ENCODE measurements at regions not wholly inside any gene's neighbourhood (a gene's known extent, or its start where the extent isn't known, plus 50 kb on each side); places are given as distances from the start of the nearest gene placed in this dataset.

GRCh38 chr22:48520884-48521588 lies 1306.6 kb downstream of the BRD1 start:
- Histone ChIP-seq H3K4me1 (ENCODE audit: control insufficient read depth in 2 of 2, insufficient read depth in 2 of 2, low read length in 2 of 2) (no peaks in the 10 kb centered on the region), H3K27me3 (ENCODE audit: control insufficient read depth in 2 of 2, insufficient read depth in 2 of 2, low read length in 2 of 2) (no peaks in the 10 kb centered on the region), H3K9ac (ENCODE audit: low read depth in 1 of 2, low read length in 2 of 2) (no peak overlapping the region), H3K9me3 (ENCODE audit: control insufficient read depth in 2 of 2, low read length in 2 of 2) (no peaks in the 10 kb centered on the region), H3K4me3 (ENCODE audit: low read length in 2 of 2) (no peak overlapping the region), H3K36me3 (ENCODE audit: control insufficient read depth in 2 of 2, insufficient read depth in 2 of 2, low read length in 2 of 2) (no peaks in the 10 kb centered on the region), H3K27ac (ENCODE audit: low read depth in 2 of 2, low read length in 2 of 2) (no peak overlapping the region)

- Histone ChIP-seq H3K27ac (ENCODE audit: low read depth in 2 of 2, low read length in 2 of 2) (no peak overlapping the region), H3K9me3 (ENCODE audit: control insufficient read depth in 2 of 2, low read length in 2 of 2) (no peaks in the 10 kb centered on the region), H3K4me1 (ENCODE audit: control insufficient read depth in 2 of 2, insufficient read depth in 2 of 2, low read length in 2 of 2) (no peaks in the 10 kb centered on the region), H3K27me3 (ENCODE audit: control insufficient read depth in 2 of 2, insufficient read depth in 2 of 2, low read length in 2 of 2) (no peaks in the 10 kb centered on the region), H3K4me3 (ENCODE audit: low read length in 2 of 2) (no peak overlapping the region), H3K9ac (ENCODE audit: low read depth in 1 of 2, low read length in 2 of 2) (no peak overlapping the region), H3K36me3 (ENCODE audit: control insufficient read depth in 2 of 2, insufficient read depth in 2 of 2, low read length in 2 of 2) (no peaks in the 10 kb centered on the region)
Observed at GRCh38 chr22:48520207-48520606, 1307.5 kb downstream of the BRD1 start.

DNA sequence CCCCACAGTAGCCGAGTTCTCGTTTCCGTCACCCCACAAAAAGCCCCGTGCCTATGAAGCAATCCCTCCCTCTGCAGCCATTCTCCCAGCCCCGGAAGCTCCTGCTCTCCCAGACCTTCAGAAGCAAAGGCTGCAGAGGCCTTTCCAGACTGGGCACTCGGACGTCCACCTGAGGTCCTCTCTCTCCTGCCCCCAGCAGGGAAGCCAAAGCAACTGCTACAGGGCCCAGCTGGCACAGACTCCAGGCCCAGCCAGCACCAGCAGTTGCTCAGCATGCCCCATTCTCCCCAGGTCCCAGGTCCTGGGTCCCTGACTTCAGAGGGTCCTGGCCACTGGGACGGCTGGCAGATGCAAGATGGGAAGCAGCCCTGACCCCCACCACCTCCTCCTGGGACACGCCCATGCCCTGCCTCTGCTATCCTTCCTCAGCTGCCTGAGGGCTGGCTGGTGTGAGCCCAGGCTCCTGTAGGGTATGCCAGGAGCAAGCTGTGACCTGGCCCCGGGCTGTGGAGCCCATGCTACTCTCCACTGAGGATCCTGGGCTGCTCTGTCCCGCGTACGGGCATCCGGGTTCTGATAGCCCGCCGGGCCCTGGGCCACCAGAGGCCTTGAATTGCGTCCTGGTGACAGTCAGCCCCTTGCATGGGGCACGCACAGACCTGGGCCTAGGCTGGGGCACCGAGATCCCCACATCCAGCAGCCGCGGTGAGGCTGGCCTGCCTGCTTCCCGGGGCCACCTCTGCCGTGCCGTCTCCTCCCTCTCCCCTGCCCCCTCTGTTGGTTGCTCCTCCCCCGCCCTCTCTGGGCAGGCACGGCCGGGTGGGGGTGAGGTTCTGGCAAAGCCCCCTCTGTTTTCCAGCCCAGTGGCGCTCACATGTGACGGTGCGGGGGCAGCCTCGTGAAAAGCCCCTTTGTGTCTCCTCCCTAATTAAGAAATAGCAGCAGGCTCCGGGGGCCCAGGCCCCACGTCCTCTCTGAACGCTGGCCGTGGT lies 1310.3 kb downstream of the BRD1 start:
- Histone ChIP-seq H3K9ac (ENCODE audit: low read depth in 1 of 2, low read length in 2 of 2) (no peak overlapping the region), H3K9me3 (ENCODE audit: control insufficient read depth in 2 of 2, low read length in 2 of 2) (no peaks in the 10 kb centered on the region), H3K4me1 (ENCODE audit: control insufficient read depth in 2 of 2, insufficient read depth in 2 of 2, low read length in 2 of 2) (no peaks in the 10 kb centered on the region), H3K27me3 (ENCODE audit: control insufficient read depth in 2 of 2, insufficient read depth in 2 of 2, low read length in 2 of 2) (no peaks in the 10 kb centered on the region), H3K4me3 (ENCODE audit: low read length in 2 of 2) (no peak overlapping the region), H3K27ac (ENCODE audit: low read depth in 2 of 2, low read length in 2 of 2) (no peak overlapping the region), H3K36me3 (ENCODE audit: control insufficient read depth in 2 of 2, insufficient read depth in 2 of 2, low read length in 2 of 2) (no peaks in the 10 kb centered on the region)

GRCh38 chr22:48516571-48516970 lies 1311.1 kb downstream of the BRD1 start:
- Histone ChIP-seq H3K27ac (ENCODE audit: low read depth in 2 of 2, low read length in 2 of 2) (no peak overlapping the region), H3K4me3 (ENCODE audit: low read length in 2 of 2) (no peak overlapping the region), H3K27me3 (ENCODE audit: control insufficient read depth in 2 of 2, insufficient read depth in 2 of 2, low read length in 2 of 2) (no peaks in the 10 kb centered on the region), H3K4me1 (ENCODE audit: control insufficient read depth in 2 of 2, insufficient read depth in 2 of 2, low read length in 2 of 2) (no peaks in the 10 kb centered on the region), H3K36me3 (ENCODE audit: control insufficient read depth in 2 of 2, insufficient read depth in 2 of 2, low read length in 2 of 2) (no peaks in the 10 kb centered on the region), H3K9ac (ENCODE audit: low read depth in 1 of 2, low read length in 2 of 2) (no peak overlapping the region), H3K9me3 (ENCODE audit: control insufficient read depth in 2 of 2, low read length in 2 of 2) (no peaks in the 10 kb centered on the region)

GRCh38 chr22:48515571-48516200 lies 1312.0 kb downstream of the BRD1 start:
- H3K4me3 ChIP-seq (ENCODE audit: low read length in 2 of 2), result no peak overlapping the region
- no peaks in the 10 kb centered on the region for H3K36me3 ChIP-seq (ENCODE audit: control insufficient read depth in 2 of 2, insufficient read depth in 2 of 2, low read length in 2 of 2)
- H3K27me3 ChIP-seq (ENCODE audit: control insufficient read depth in 2 of 2, insufficient read depth in 2 of 2, low read length in 2 of 2), result no peaks in the 10 kb centered on the region
- H3K27ac ChIP-seq (ENCODE audit: low read depth in 2 of 2, low read length in 2 of 2), result no peak overlapping the region
- no peaks in the 10 kb centered on the region for H3K4me1 ChIP-seq (ENCODE audit: control insufficient read depth in 2 of 2, insufficient read depth in 2 of 2, low read length in 2 of 2)
- no peak overlapping the region for H3K9ac ChIP-seq (ENCODE audit: low read depth in 1 of 2, low read length in 2 of 2)
- no peaks in the 10 kb centered on the region for H3K9me3 ChIP-seq (ENCODE audit: control insufficient read depth in 2 of 2, low read length in 2 of 2)

DNA sequence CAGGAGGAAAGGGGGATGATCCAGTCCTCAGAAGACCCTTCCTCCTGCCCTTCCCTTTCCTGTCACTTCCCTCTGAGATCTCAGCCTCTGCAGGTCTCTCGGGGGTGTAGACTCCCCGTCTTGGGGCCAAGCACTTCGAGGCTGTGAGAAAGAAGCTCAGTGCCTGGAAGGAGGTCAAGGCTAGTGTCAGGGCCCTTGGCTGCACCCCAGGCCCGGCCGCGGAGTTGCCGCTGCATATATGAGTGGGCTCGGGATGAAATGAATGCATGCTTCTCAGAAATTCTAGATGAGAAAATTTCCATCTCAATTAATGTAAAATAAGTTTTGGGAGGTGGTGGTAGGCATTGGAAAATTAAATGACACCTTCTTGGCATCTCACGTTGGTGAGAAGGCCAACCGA lies 1313.7 kb downstream of the BRD1 start:
- no peaks in the 10 kb centered on the region for H3K27me3 ChIP-seq (ENCODE audit: control insufficient read depth in 2 of 2, insufficient read depth in 2 of 2, low read length in 2 of 2)
- H3K4me3 ChIP-seq (ENCODE audit: low read length in 2 of 2), result no peak overlapping the region
- no peaks in the 10 kb centered on the region for H3K9me3 ChIP-seq (ENCODE audit: control insufficient read depth in 2 of 2, low read length in 2 of 2)
- H3K36me3 ChIP-seq (ENCODE audit: control insufficient read depth in 2 of 2, insufficient read depth in 2 of 2, low read length in 2 of 2), result no peaks in the 10 kb centered on the region
- H3K9ac ChIP-seq (ENCODE audit: low read depth in 1 of 2, low read length in 2 of 2), result no peak overlapping the region
- H3K27ac ChIP-seq (ENCODE audit: low read depth in 2 of 2, low read length in 2 of 2), result no peak overlapping the region
- H3K4me1 ChIP-seq (ENCODE audit: control insufficient read depth in 2 of 2, insufficient read depth in 2 of 2, low read length in 2 of 2), result no peaks in the 10 kb centered on the region

- Histone ChIP-seq H3K4me1 (ENCODE audit: control insufficient read depth in 2 of 2, insufficient read depth in 2 of 2, low read length in 2 of 2) (no peaks in the 10 kb centered on the region), H3K9me3 (ENCODE audit: control insufficient read depth in 2 of 2, low read length in 2 of 2) (no peaks in the 10 kb centered on the region), H3K4me3 (ENCODE audit: low read length in 2 of 2) (no peak overlapping the region), H3K36me3 (ENCODE audit: control insufficient read depth in 2 of 2, insufficient read depth in 2 of 2, low read length in 2 of 2) (no peaks in the 10 kb centered on the region), H3K9ac (ENCODE audit: low read depth in 1 of 2, low read length in 2 of 2) (no peak overlapping the region), H3K27ac (ENCODE audit: low read depth in 2 of 2, low read length in 2 of 2) (no peak overlapping the region), H3K27me3 (ENCODE audit: control insufficient read depth in 2 of 2, insufficient read depth in 2 of 2, low read length in 2 of 2) (no peaks in the 10 kb centered on the region)
Observed at GRCh38 chr22:48513446-48513845, 1314.2 kb downstream of the BRD1 start.

DNA sequence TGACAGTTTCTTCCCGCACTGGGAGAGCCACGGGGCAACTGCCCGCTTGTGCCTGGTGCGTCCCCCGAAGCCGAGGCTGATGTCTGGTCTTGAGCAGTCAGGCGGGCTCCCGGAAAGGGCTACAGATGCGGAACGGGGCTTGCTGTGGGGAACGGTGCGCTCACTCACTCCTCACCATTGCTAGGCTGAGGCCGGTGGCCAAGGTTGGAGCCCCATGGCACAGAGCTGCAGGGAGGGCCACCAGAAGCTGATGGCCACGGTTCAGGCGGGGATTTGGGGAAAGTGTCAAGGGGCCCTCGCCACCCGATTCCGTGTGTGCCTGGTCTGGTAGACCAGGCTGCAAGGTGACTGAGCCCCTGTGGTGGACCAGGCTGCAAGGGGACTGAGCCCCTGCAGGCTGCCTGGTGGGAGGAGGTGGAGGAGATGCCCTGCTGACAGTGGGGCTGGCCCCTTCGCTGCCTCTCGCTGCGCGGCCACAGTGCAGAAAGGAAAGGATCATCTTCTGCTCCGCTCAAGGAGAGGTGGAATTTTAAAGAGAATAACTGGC lies 1315.8 kb downstream of the BRD1 start:
- no peaks in the 10 kb centered on the region for H3K27me3 ChIP-seq (ENCODE audit: control insufficient read depth in 2 of 2, insufficient read depth in 2 of 2, low read length in 2 of 2)
- no peak overlapping the region for H3K4me3 ChIP-seq (ENCODE audit: low read length in 2 of 2)
- H3K36me3 ChIP-seq (ENCODE audit: control insufficient read depth in 2 of 2, insufficient read depth in 2 of 2, low read length in 2 of 2), result no peaks in the 10 kb centered on the region
- H3K4me1 ChIP-seq (ENCODE audit: control insufficient read depth in 2 of 2, insufficient read depth in 2 of 2, low read length in 2 of 2), result no peaks in the 10 kb centered on the region
- H3K9ac ChIP-seq (ENCODE audit: low read depth in 1 of 2, low read length in 2 of 2), result no peak overlapping the region
- no peak overlapping the region for H3K27ac ChIP-seq (ENCODE audit: low read depth in 2 of 2, low read length in 2 of 2)
- no peaks in the 10 kb centered on the region for H3K9me3 ChIP-seq (ENCODE audit: control insufficient read depth in 2 of 2, low read length in 2 of 2)

GRCh38 chr22:48511211-48511610 lies 1316.5 kb downstream of the BRD1 start:
- Histone ChIP-seq H3K4me1 (ENCODE audit: control insufficient read depth in 2 of 2, insufficient read depth in 2 of 2, low read length in 2 of 2) (no peaks in the 10 kb centered on the region), H3K27ac (ENCODE audit: low read depth in 2 of 2, low read length in 2 of 2) (no peak overlapping the region), H3K9ac (ENCODE audit: low read depth in 1 of 2, low read length in 2 of 2) (no peak overlapping the region)

DNA sequence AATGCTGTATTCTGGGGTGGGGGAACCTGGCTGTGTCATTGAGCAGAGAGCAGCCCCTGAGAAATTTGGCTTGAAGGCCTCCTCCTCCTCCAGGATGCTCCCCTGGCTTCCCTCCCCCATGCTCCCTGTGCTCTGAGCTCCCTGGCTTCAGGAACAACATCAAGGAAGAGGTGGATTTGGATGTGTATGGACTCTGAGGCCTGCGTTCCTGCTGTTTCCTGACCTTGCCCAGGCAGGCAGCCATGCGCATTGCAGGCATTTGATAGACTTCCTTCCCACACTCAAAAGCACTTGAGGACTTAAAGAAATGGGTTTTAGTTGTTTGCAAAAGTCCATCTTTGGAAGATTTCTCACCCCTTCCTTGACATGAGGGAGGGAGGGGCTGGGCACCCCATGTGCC lies 1317.1 kb downstream of the BRD1 start:
- H3K9ac ChIP-seq (ENCODE audit: low read depth in 1 of 2, low read length in 2 of 2), result no peak overlapping the region
- no peaks in the 10 kb centered on the region for H3K36me3 ChIP-seq (ENCODE audit: control insufficient read depth in 2 of 2, insufficient read depth in 2 of 2, low read length in 2 of 2)
- no peak overlapping the region for H3K4me3 ChIP-seq (ENCODE audit: low read length in 2 of 2)
- H3K4me1 ChIP-seq (ENCODE audit: control insufficient read depth in 2 of 2, insufficient read depth in 2 of 2, low read length in 2 of 2), result no peaks in the 10 kb centered on the region
- no peaks in the 10 kb centered on the region for H3K9me3 ChIP-seq (ENCODE audit: control insufficient read depth in 2 of 2, low read length in 2 of 2)
- H3K27me3 ChIP-seq (ENCODE audit: control insufficient read depth in 2 of 2, insufficient read depth in 2 of 2, low read length in 2 of 2), result no peaks in the 10 kb centered on the region
- no peak overlapping the region for H3K27ac ChIP-seq (ENCODE audit: low read depth in 2 of 2, low read length in 2 of 2)

More at GRCh38 chr22:48511211-48511610, 1316.5 kb downstream of the BRD1 start:
- H3K4me3 ChIP-seq (ENCODE audit: low read length in 2 of 2), result no peak overlapping the region
- no peaks in the 10 kb centered on the region for H3K36me3 ChIP-seq (ENCODE audit: control insufficient read depth in 2 of 2, insufficient read depth in 2 of 2, low read length in 2 of 2)
- no peaks in the 10 kb centered on the region for H3K9me3 ChIP-seq (ENCODE audit: control insufficient read depth in 2 of 2, low read length in 2 of 2)
- no peaks in the 10 kb centered on the region for H3K27me3 ChIP-seq (ENCODE audit: control insufficient read depth in 2 of 2, insufficient read depth in 2 of 2, low read length in 2 of 2)
